ENCODE measurements at regions not wholly inside any gene's neighbourhood (a gene's known extent, or its start where the extent isn't known, plus 50 kb on each side); places are given as distances from the start of the nearest gene placed in this dataset.

- no peaks in the 10 kb centered on the region for H3K79me2 ChIP-seq (ENCODE audit: control insufficient read depth, insufficient read depth, low read length)
- no peak overlapping the region for H3K27ac ChIP-seq (ENCODE audit: control insufficient read depth, insufficient read depth)
- H3K9me3 ChIP-seq (replicated peaks; ENCODE audit: control insufficient read depth, insufficient read depth, low read length): no peaks in the 10 kb centered on the region
- POLR2A ChIA-PET: no interaction called here
- H3K9ac ChIP-seq (ENCODE audit: control insufficient read depth, insufficient read depth, low read length): no peak overlapping the region
- BruUV-seq (replicated peaks): no TSS peak
- no peaks in the 10 kb centered on the region for H3K4me1 ChIP-seq (ENCODE audit: control insufficient read depth, insufficient read depth, low read length)
- no peaks in the 10 kb centered on the region for H3K27me3 ChIP-seq (replicated peaks in 1 of 2; ENCODE audit: control insufficient read depth in 2 of 2, insufficient read depth in 2 of 2, low read length in 1 of 2)
- H4K20me1 ChIP-seq (ENCODE audit: control insufficient read depth, insufficient read depth): no peaks in the 10 kb centered on the region
- RAD21 ChIA-PET (ENCODE audit: unreplicated experiment): no interaction called here
- in situ Hi-C loops (cut with MboI): no loop called here
- H2AFZ ChIP-seq (ENCODE audit: control insufficient read depth, low read depth, low read length): no peak overlapping the region
- H3K4me2 ChIP-seq (ENCODE audit: control insufficient read depth, insufficient read depth): no peak overlapping the region
- H3K4me3 ChIP-seq: no peak overlapping the region
- CTCF ChIA-PET: no interaction called here
- H3K36me3 ChIP-seq (ENCODE audit: control insufficient read depth in 2 of 2, insufficient read depth in 2 of 2, low read length in 1 of 2): no peaks in the 10 kb centered on the region
- ATAC-seq: no peak
- SMC1A ChIA-PET (ENCODE audit: uncharacterized antibody, unreplicated experiment): no interaction called here
- TF ChIP-seq RCOR1 (conservative IDR thresholded peaks at IDR 0.05; ENCODE audit: low read depth, low read length) (no peak), FOXM1 (IDR thresholded peaks at IDR 0.05; ENCODE audit: low read depth, low read length) (no peak), RELA (IDR thresholded peaks at IDR 0.05; ENCODE audit: borderline replicate concordance, partially characterized antibody) (no peak)
- FAIRE-seq: peak; percentile 44
- WGBS (ENCODE audit: insufficient coverage, insufficient replicate concordance, low lambda C conversion rate, missing lambda C conversion rate): 0% methylated on average over 1 of the region's 1 CpG
- intact Hi-C loops (cut with micrococcal nuclease; ENCODE audit: unreplicated experiment): no loop called here
- no peak for DNase-seq (ENCODE audit: low read depth, low spot score)
Measured at GRCh38 chr7:56206420-56206819, 90.2 kb upstream of the NUPR2 start.

GRCh38 chr7:56199639-56200038 is 83.4 kb upstream of the NUPR2 start:
- H3K27ac ChIP-seq (ENCODE audit: control insufficient read depth, insufficient read depth): no peak overlapping the region
- H3K4me1 ChIP-seq (ENCODE audit: control insufficient read depth, insufficient read depth, low read length): no peaks in the 10 kb centered on the region
- no TSS peak for BruUV-seq (replicated peaks)
- CTCF ChIA-PET: no interaction called here
- ATAC-seq (no peak), DNase-seq (ENCODE audit: low read depth, low spot score) (no peak), FAIRE-seq (no peak)
- H3K4me3 ChIP-seq: no peak overlapping the region
- no peak overlapping the region for H2AFZ ChIP-seq (ENCODE audit: control insufficient read depth, low read depth, low read length)
- POLR2A ChIA-PET: no interaction called here
- H3K36me3 ChIP-seq (ENCODE audit: control insufficient read depth in 2 of 2, insufficient read depth in 2 of 2, low read length in 1 of 2): no peaks in the 10 kb centered on the region
- RAD21 ChIA-PET (ENCODE audit: unreplicated experiment): no interaction called here
- in situ Hi-C loops (cut with MboI): no loop called here
- H3K79me2 ChIP-seq (ENCODE audit: control insufficient read depth, insufficient read depth, low read length): no peaks in the 10 kb centered on the region
- no peak overlapping the region for H3K4me2 ChIP-seq (ENCODE audit: control insufficient read depth, insufficient read depth)
- WGBS (ENCODE audit: insufficient coverage, insufficient replicate concordance, low lambda C conversion rate, missing lambda C conversion rate): 16% methylated on average over 4 of the region's 4 CpGs
- no peak overlapping the region for H3K9ac ChIP-seq (ENCODE audit: control insufficient read depth, insufficient read depth, low read length)
- no peaks in the 10 kb centered on the region for H3K9me3 ChIP-seq (replicated peaks; ENCODE audit: control insufficient read depth, insufficient read depth, low read length)
- intact Hi-C loops (cut with micrococcal nuclease; ENCODE audit: unreplicated experiment): no loop called here
- SMC1A ChIA-PET (ENCODE audit: uncharacterized antibody, unreplicated experiment): no interaction called here
- H3K27me3 ChIP-seq (replicated peaks in 1 of 2; ENCODE audit: control insufficient read depth in 2 of 2, insufficient read depth in 2 of 2, low read length in 1 of 2): no peaks in the 10 kb centered on the region
- no peaks in the 10 kb centered on the region for H4K20me1 ChIP-seq (ENCODE audit: control insufficient read depth, insufficient read depth)
- TF ChIP-seq, protein P1, sequence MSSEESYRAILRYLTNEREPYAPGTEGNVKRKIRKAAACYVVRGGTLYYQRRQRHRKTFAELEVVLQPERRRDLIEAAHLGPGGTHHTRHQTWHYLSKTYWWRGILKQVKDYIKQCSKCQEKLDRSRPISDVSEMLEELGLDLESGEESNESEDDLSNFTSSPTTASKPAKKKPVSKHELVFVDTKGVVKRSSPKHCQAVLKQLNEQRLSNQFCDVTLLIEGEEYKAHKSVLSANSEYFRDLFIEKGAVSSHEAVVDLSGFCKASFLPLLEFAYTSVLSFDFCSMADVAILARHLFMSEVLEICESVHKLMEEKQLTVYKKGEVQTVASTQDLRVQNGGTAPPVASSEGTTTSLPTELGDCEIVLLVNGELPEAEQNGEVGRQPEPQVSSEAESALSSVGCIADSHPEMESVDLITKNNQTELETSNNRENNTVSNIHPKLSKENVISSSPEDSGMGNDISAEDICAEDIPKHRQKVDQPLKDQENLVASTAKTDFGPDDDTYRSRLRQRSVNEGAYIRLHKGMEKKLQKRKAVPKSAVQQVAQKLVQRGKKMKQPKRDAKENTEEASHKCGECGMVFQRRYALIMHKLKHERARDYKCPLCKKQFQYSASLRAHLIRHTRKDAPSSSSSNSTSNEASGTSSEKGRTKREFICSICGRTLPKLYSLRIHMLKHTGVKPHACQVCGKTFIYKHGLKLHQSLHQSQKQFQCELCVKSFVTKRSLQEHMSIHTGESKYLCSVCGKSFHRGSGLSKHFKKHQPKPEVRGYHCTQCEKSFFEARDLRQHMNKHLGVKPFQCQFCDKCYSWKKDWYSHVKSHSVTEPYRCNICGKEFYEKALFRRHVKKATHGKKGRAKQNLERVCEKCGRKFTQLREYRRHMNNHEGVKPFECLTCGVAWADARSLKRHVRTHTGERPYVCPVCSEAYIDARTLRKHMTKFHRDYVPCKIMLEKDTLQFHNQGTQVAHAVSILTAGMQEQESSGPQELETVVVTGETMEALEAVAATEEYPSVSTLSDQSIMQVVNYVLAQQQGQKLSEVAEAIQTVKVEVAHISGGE (CRISPR knock-in tag; IDR thresholded peaks at IDR 0.05): no peak
- TF ChIP-seq NR2C1 (IDR thresholded peaks at IDR 0.05) (no peak), ZNF622 (IDR thresholded peaks at IDR 0.05) (no peak), RB1 (IDR thresholded peaks at IDR 0.05; ENCODE audit: borderline replicate concordance) (no peak), FOXK2 (IDR thresholded peaks at IDR 0.05) (no peak), FOS (IDR thresholded peaks at IDR 0.05; ENCODE audit: borderline replicate concordance, extremely low read depth, insufficient read length) (no peak), STAT3 (IDR thresholded peaks at IDR 0.05; ENCODE audit: low read depth, low read length) (no peak)
- TF ChIP-seq, protein P2, sequence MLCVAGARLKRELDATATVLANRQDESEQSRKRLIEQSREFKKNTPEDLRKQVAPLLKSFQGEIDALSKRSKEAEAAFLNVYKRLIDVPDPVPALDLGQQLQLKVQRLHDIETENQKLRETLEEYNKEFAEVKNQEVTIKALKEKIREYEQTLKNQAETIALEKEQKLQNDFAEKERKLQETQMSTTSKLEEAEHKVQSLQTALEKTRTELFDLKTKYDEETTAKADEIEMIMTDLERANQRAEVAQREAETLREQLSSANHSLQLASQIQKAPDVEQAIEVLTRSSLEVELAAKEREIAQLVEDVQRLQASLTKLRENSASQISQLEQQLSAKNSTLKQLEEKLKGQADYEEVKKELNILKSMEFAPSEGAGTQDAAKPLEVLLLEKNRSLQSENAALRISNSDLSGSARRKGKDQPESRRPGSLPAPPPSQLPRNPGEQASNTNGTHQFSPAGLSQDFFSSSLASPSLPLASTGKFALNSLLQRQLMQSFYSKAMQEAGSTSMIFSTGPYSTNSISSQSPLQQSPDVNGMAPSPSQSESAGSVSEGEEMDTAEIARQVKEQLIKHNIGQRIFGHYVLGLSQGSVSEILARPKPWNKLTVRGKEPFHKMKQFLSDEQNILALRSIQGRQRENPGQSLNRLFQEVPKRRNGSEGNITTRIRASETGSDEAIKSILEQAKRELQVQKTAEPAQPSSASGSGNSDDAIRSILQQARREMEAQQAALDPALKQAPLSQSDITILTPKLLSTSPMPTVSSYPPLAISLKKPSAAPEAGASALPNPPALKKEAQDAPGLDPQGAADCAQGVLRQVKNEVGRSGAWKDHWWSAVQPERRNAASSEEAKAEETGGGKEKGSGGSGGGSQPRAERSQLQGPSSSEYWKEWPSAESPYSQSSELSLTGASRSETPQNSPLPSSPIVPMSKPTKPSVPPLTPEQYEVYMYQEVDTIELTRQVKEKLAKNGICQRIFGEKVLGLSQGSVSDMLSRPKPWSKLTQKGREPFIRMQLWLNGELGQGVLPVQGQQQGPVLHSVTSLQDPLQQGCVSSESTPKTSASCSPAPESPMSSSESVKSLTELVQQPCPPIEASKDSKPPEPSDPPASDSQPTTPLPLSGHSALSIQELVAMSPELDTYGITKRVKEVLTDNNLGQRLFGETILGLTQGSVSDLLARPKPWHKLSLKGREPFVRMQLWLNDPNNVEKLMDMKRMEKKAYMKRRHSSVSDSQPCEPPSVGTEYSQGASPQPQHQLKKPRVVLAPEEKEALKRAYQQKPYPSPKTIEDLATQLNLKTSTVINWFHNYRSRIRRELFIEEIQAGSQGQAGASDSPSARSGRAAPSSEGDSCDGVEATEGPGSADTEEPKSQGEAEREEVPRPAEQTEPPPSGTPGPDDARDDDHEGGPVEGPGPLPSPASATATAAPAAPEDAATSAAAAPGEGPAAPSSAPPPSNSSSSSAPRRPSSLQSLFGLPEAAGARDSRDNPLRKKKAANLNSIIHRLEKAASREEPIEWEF (IDR thresholded peaks at IDR 0.05; ENCODE audit: insufficient replicate concordance, low read depth, low read length): no peak

Data from GM12878 (cell line).